ENCODE measurements at regions not wholly inside any gene's neighbourhood (a gene's known extent, or its start where the extent isn't known, plus 50 kb on each side); places are given as distances from the start of the nearest gene placed in this dataset.
A peak's percentile ranks its signal among the peaks of the same experiment; 100 is the strongest.

DNA sequence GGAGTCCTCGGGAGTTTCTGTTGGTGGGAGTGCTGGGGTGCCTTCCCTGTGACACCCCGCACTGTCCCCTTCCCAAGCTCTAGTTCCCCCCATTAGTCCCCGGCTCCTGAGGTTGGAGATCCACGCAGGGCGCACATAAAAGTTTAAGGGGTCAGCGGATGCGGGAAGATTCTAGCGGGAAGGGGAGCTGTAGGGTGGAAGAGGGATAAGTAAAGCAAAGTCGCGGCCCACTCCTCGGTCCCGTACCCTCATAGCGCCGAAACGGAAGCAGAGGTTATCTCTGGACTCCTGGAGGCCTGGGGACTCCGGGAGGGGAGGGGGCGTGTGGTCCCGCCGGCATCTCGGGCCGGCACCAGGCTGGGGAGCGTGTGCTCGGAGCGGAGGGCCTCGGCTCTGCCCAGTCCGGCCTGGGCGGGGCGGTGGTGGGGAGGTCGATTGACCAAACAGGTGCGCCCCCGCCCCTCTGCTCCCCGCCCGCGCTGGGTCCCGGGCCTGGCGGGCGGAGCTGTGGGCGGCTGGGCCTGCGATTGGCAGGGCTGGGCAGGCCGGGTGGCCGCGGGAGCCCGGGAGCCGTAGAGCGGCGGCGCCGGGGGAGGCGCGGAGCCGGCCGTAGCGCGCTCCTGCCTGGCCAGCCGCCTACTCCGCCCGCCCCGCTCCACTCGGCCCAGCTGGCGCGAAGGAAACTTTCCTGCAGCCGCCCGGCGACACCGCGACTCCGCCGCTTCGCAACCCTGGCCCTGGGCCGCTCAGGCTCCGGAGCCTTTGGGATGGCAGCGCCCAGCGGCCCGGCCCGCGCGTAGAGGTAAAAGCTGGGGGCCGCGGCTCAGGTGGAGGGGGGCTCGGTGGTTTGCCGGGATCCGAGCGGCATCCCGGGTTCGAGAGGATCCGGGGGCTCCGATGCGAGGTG lies 52.2 kb upstream of the DAB2IP start:
- H3K9me3 ChIP-seq (ENCODE audit: control insufficient read depth in 2 of 3, insufficient read depth in 1 of 3, low read length in 3 of 3), result peaks cover 0 to 4% (median 0%) of the 10 kb centered on the region in 3 donors
- TF ChIP-seq, protein P1, sequence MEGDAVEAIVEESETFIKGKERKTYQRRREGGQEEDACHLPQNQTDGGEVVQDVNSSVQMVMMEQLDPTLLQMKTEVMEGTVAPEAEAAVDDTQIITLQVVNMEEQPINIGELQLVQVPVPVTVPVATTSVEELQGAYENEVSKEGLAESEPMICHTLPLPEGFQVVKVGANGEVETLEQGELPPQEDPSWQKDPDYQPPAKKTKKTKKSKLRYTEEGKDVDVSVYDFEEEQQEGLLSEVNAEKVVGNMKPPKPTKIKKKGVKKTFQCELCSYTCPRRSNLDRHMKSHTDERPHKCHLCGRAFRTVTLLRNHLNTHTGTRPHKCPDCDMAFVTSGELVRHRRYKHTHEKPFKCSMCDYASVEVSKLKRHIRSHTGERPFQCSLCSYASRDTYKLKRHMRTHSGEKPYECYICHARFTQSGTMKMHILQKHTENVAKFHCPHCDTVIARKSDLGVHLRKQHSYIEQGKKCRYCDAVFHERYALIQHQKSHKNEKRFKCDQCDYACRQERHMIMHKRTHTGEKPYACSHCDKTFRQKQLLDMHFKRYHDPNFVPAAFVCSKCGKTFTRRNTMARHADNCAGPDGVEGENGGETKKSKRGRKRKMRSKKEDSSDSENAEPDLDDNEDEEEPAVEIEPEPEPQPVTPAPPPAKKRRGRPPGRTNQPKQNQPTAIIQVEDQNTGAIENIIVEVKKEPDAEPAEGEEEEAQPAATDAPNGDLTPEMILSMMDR (IDR thresholded peaks at IDR 0.05; ENCODE audit: borderline replicate concordance, extremely low read depth, insufficient read depth), result no peak
- peak overlapping the region; percentile 9 to 71 (median 71) for H3K4me3 ChIP-seq (ENCODE audit: low read length in 3 of 3)
- no peak for FAIRE-seq
- intact Hi-C loops (cut with DNase I), result no loop called here
- H3K27ac ChIP-seq (ENCODE audit: low read depth in 2 of 2, low read length in 2 of 2), result peak overlapping the region; percentile 87 to 94
- H3K27me3 ChIP-seq (ENCODE audit: control insufficient read depth, insufficient read depth, low read length), result no peaks in the 10 kb centered on the region
- no peaks in the 10 kb centered on the region for H3K36me3 ChIP-seq (ENCODE audit: control insufficient read depth in 2 of 3, insufficient read depth in 3 of 3, low read length in 3 of 3)
- peak overlapping the region in 2 of 3 donors; percentile 80 to 82 for H3K9ac ChIP-seq (ENCODE audit: low read length in 3 of 3)
- peak; percentile 85 to 96 (median 89) for DNase-seq
- H3K4me1 ChIP-seq (ENCODE audit: control insufficient read depth in 2 of 3, insufficient read depth in 2 of 3, low read depth in 1 of 3, low read length in 3 of 3), result peaks cover 0 to 24% (median 6%) of the 10 kb centered on the region in 3 donors

DNA sequence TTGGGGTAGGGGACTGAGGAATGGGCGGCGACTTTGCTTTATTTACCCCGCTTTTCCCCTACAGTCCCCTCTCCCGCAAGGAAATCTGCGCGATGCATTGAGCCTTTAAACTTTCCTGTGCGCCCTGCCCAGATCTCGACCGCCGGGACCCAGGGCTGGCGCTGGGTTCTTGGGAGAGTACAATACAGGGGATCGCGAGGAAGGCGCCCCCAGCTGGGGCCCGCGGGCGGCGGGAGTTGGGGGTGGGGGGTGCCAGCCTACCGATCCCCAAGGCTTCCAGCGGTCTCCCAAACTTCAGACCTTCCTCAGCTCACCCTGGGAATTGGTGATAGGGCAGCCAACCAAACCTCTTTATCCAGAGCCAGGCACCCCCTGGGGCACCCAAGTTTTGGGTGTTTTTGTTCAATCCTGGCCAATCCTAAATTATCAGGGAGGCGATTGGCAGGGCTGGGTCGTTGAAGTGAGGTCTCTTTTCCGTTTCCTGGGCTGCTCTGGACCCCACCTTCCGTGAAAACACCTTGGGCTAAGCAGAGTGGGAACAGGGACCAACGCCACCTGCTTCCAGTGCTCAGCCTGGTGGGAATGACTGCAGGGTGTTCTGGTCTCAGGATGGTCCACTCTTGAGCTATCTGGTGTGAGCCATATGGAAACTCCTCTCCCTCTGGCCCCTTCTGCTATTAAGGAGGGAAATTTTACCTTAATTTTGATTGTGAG lies 51.4 kb upstream of the DAB2IP start:
- Histone ChIP-seq H3K27ac (ENCODE audit: low read depth in 2 of 2, low read length in 2 of 2) (peak overlapping the region; percentile 38 to 74), H3K4me1 (ENCODE audit: control insufficient read depth in 2 of 3, insufficient read depth in 2 of 3, low read depth in 1 of 3, low read length in 3 of 3) (peaks cover 0 to 28% (median 6%) of the 10 kb centered on the region in 3 donors), H3K27me3 (ENCODE audit: control insufficient read depth, insufficient read depth, low read length) (no peaks in the 10 kb centered on the region), H3K9me3 (ENCODE audit: control insufficient read depth in 2 of 3, insufficient read depth in 1 of 3, low read length in 3 of 3) (peaks cover 0 to 4% (median 0%) of the 10 kb centered on the region in 3 donors), H3K4me3 (ENCODE audit: low read length in 3 of 3) (peak overlapping the region; percentile 2 to 66 (median 66)), H3K9ac (ENCODE audit: low read length in 3 of 3) (peak overlapping the region in 2 of 3 donors; percentile 29 to 72), H3K36me3 (ENCODE audit: control insufficient read depth in 2 of 3, insufficient read depth in 3 of 3, low read length in 3 of 3) (no peaks in the 10 kb centered on the region)
- FAIRE-seq, result no peak
- TF ChIP-seq, protein P1 (IDR thresholded peaks at IDR 0.05; ENCODE audit: borderline replicate concordance, extremely low read depth, insufficient read depth), result no peak
- intact Hi-C loops (cut with DNase I), result no loop called here
- DNase-seq, result no peak

DNA sequence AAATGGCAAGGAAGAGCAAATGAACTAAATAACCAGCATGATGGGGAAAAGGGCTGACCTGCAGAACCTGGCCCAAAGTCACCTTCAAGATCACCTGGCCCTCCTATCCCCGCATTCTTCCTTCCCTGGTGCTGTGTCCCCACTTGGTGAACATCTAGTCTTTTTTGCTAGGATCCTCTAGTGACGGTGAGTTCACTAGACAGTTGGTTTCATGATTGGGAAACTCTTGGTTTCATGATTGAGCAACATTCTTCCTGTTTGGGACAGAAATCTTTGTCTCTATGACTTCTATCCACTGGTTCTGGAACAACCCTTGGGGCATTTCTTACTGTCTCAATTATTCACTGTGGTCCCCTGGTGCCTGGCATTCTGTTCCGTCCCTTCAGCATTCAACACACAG lies 50.2 kb upstream of the DAB2IP start:
- no peaks in the 10 kb centered on the region for H3K27me3 ChIP-seq (ENCODE audit: control insufficient read depth, insufficient read depth, low read length)
- no peak overlapping the region for H3K27ac ChIP-seq (ENCODE audit: low read depth in 2 of 2, low read length in 2 of 2)
- peak overlapping the region in 1 of 3 donors; percentile 29 for H3K9ac ChIP-seq (ENCODE audit: low read length in 3 of 3)
- peaks cover 0 to 4% (median 0%) of the 10 kb centered on the region in 3 donors for H3K9me3 ChIP-seq (ENCODE audit: control insufficient read depth in 2 of 3, insufficient read depth in 1 of 3, low read length in 3 of 3)
- TF ChIP-seq, protein P1 (IDR thresholded peaks at IDR 0.05; ENCODE audit: borderline replicate concordance, extremely low read depth, insufficient read depth), result no peak
- DNase-seq (no peak), FAIRE-seq (no peak)
- peaks cover 0 to 28% (median 6%) of the 10 kb centered on the region in 3 donors for H3K4me1 ChIP-seq (ENCODE audit: control insufficient read depth in 2 of 3, insufficient read depth in 2 of 3, low read depth in 1 of 3, low read length in 3 of 3)
- intact Hi-C loops (cut with DNase I), result no loop called here
- H3K36me3 ChIP-seq (ENCODE audit: control insufficient read depth in 2 of 3, insufficient read depth in 3 of 3, low read length in 3 of 3), result no peaks in the 10 kb centered on the region
- H3K4me3 ChIP-seq (ENCODE audit: low read length in 3 of 3), result peak overlapping the region in 1 of 3 donors; percentile 66

Data from kidney (tissue), 13 donors.